K562 (cell line): ENCODE measurements at regions not wholly inside any gene's neighbourhood (a gene's known extent, or its start where the extent isn't known, plus 50 kb on each side); places are given as distances from the start of the nearest gene placed in this dataset.

Experiments used
- ATAC-seq: fragments of 200-7000 bp; cut with Tn5 transposase; 3 replicates; pipeline ENCODE4 v1.9.1; 2020; ENCODE audit warnings: moderate library complexity
- BruUV-seq: library from RNA; stranded (reverse); fragments of 400-500 nt; replicated peaks from 2 replicates; lab custom pipeline; 2021; lab: Mats Ljungman, UMichigan
- CTCF ChIA-PET: fragments of 300-600 bp; formaldehyde crosslinking; extraction: SDS; loops from one replicate; lab custom pipeline; 2021; ENCODE audit warnings: low intra/inter-chr PET ratio; lab: Yijun Ruan, JAX
- POLR2A ChIA-PET: fragments of 300-600, 350-650 bp; sonication (Branson Sonifier 250); formaldehyde crosslinking; extraction: SDS; loops from one replicate; lab custom pipeline; 2021; ENCODE audit warnings: antibody characterized with exemption, inconsistent platforms; lab: Yijun Ruan, JAX
- DNase-seq, 4 experiments: peaks; one replicate each; pipeline versions ENCODE4 v3.0.0 to v3.0.0-alpha.2; 2011 to 2018; ENCODE audit warnings: low spot score in 3 of 4, mixed read lengths in 3 of 4; ENCODE audit errors: extremely low read depth in 1 of 4
- FAIRE-seq: peaks from 2 replicates; lab custom pipeline; 2011; peaks lifted over from hg19 to GRCh38; lab: Jason Lieb, UNC
- H2AFZ ChIP-seq: 2 replicates; pipeline ENCODE4 v1.6.0; 2011; ENCODE audit warnings: low read depth, low read length, control low read depth, inconsistent platforms
- H3K27ac ChIP-seq: fragments of 200-600 bp; 3 replicates; pipeline ENCODE4 v1.8.0; 2011; ENCODE audit warnings: low read depth, mild to moderate bottlenecking, control low read depth, inconsistent platforms, low read length, moderate library complexity, mixed read lengths; ENCODE audit errors: extremely low read depth
- H3K27me3 ChIP-seq, 2 experiments: fragments of 300-600 bp in 1 of 2; 2 replicates in 1 of 2; 3 replicates in 1 of 2; pipeline versions ENCODE4 v1.6.0 to v1.8.0; 2011; ENCODE audit warnings: inconsistent platforms in 2 of 2, low read length in 2 of 2, mild to moderate bottlenecking in 1 of 2, mixed read lengths in 1 of 2, moderate library complexity in 1 of 2; ENCODE audit not compliant: control insufficient read depth in 2 of 2, insufficient read depth in 2 of 2
- H3K36me3 ChIP-seq: fragments of 300-600 bp; 3 replicates; pipeline ENCODE4 v1.8.0; 2011; ENCODE audit warnings: mild to moderate bottlenecking, low read length, inconsistent platforms; ENCODE audit not compliant: control insufficient read depth, insufficient read depth
- H3K4me1 ChIP-seq, 2 experiments: fragments of 200-600 bp in 1 of 2; replicated peaks in 1 of 2; 2 replicates in 1 of 2; 3 replicates in 1 of 2; pipeline versions ENCODE4 v1.5.1 to v1.8.0; 2011; ENCODE audit warnings: inconsistent platforms in 2 of 2, low read length in 2 of 2, mild to moderate bottlenecking in 1 of 2, mixed read lengths in 1 of 2, moderate library complexity in 1 of 2; ENCODE audit not compliant: control insufficient read depth in 2 of 2, insufficient read depth in 2 of 2
- H3K4me2 ChIP-seq: 2 replicates; pipeline ENCODE4 v1.6.1; 2011; ENCODE audit warnings: low read length, control low read depth, inconsistent platforms, mixed read lengths; ENCODE audit not compliant: insufficient read depth
- H3K4me3 ChIP-seq: fragments of 200-600 bp; sonication (generic), shearing (Covaris generic); 2 replicates; pipeline ENCODE4 v1.5.1; 2016; ENCODE audit warnings: control low read depth, inconsistent platforms
- H3K79me2 ChIP-seq: fragments of 200-600 bp; 3 replicates; pipeline ENCODE4 v1.8.0; 2011; ENCODE audit warnings: low read length, inconsistent platforms; ENCODE audit not compliant: control insufficient read depth, insufficient read depth
- H3K9ac ChIP-seq, 2 experiments: 2 replicates each; pipeline versions ENCODE4 v1.6.0 to v1.6.1; 2011; ENCODE audit warnings: low read depth in 2 of 2, low read length in 2 of 2, control low read depth in 1 of 2, inconsistent platforms in 1 of 2, mild to moderate bottlenecking in 1 of 2, mixed read lengths in 1 of 2; ENCODE audit not compliant: insufficient read depth in 1 of 2
- H3K9me1 ChIP-seq: one replicate; pipeline ENCODE4 v1.6.0; 2011; ENCODE audit warnings: inconsistent platforms, mild to moderate bottlenecking, low read length, moderate library complexity; ENCODE audit not compliant: control insufficient read depth, insufficient read depth
- H3K9me3 ChIP-seq: replicated peaks from 2 replicates; pipeline ENCODE4 v1.5.1; 2011; ENCODE audit warnings: low read depth, low read length, inconsistent platforms; ENCODE audit not compliant: control insufficient read depth, insufficient read depth
- H4K20me1 ChIP-seq: replicated peaks from 2 replicates; pipeline ENCODE4 v1.6.1; 2011; ENCODE audit warnings: low read length, inconsistent platforms, mixed read lengths; ENCODE audit not compliant: control insufficient read depth, insufficient read depth
- CBX3 ChIP-seq, 2 experiments: IDR thresholded peaks; 1 replicate in 1 of 2; 2 replicates in 1 of 2; pipeline ENCODE4 v1.6.1; 2012; ENCODE audit warnings: inconsistent platforms in 2 of 2, low read length in 2 of 2, borderline replicate concordance in 1 of 2, control low read depth in 1 of 2
- NR2C2 ChIP-seq, 2 experiments: fragments of 200-800 bp in 1 of 2; sonication (Bioruptor generic) in 1 of 2; sonication (generic) in 1 of 2; formaldehyde crosslinking in 1 of 2; IDR thresholded peaks; 2 replicates each; pipeline versions ENCODE4 v1.6.1 to v1.8.0; 2016 to 2022; ENCODE audit warnings: mild to moderate bottlenecking in 1 of 2, missing compliant biosample characterization in 1 of 2, missing genetic modification characterization in 1 of 2, missing genetic modification reagents in 1 of 2
- TOE1 ChIP-seq, 2 experiments: fragments of 450-650 bp in 1 of 2; sonication (generic) in 1 of 2; formaldehyde crosslinking in 1 of 2; IDR thresholded peaks; 2 replicates each; pipeline versions ENCODE4 v1.7.1 to v1.8.0; 2016 to 2022; ENCODE audit warnings: borderline replicate concordance in 2 of 2, mild to moderate bottlenecking in 2 of 2, antibody characterized with exemption in 1 of 2, inconsistent platforms in 1 of 2, low read depth in 1 of 2, missing genetic modification reagents in 1 of 2, moderate library complexity in 1 of 2
- YBX1 ChIP-seq: fragments of 450-650 bp; IDR thresholded peaks from 2 replicates; pipeline ENCODE4 v1.7.1; 2016; ENCODE audit warnings: mild to moderate bottlenecking
- WGBS: fragments of 100-300 bp; shearing (Covaris generic); methylation state at CpG from one replicate; pipeline ENCODE4 v1.1.6; 2016; ENCODE audit warnings: low coverage, mixed read lengths; ENCODE audit not compliant: insufficient coverage; ENCODE audit errors: missing lambda C conversion rate; 5-methylcytosine and 5-hydroxymethylcytosine counted together
- in situ Hi-C: fragments of 300-500 bp; cut with MboI; formaldehyde crosslinking; loops from 4 replicates; pipeline ENCODE4 v1.15.0; 2018; ENCODE audit warnings: inconsistent platforms, mixed read lengths
- intact Hi-C: fragments of 100-400 bp; cut with micrococcal nuclease; formaldehyde crosslinking; loops from 2 replicates; pipeline ENCODE4 v1.14.2; 2022

DNA sequence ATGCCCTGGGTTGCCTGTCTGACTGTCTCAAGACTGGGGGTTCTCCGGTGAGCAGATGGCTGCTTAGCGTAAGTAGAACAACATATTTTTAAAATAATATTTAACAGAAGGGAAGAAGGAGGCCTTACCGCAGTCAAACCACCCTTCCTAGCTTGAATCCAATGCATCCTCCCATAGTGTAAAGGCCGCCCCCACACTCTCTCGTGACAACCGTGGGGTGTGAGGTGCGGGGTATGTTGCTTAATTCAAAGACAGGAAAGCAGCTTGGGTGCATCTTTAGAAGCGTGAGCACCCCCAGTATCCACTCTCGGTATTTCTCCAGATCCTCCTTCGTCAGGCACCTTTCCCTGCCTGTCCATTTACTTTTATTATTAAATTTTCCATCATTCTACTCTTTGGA lies 501.2 kb upstream of the CDH4 start (continued):
- TF ChIP-seq TOE1 (IDR thresholded peaks at IDR 0.05; ENCODE audit: borderline replicate concordance) (no peak), TOE1 (CRISPR knock-in tag; IDR thresholded peaks at IDR 0.05; ENCODE audit: borderline replicate concordance, low read depth) (no peak)
- TF ChIP-seq, all 486 proteins: peak for 0

DNA sequence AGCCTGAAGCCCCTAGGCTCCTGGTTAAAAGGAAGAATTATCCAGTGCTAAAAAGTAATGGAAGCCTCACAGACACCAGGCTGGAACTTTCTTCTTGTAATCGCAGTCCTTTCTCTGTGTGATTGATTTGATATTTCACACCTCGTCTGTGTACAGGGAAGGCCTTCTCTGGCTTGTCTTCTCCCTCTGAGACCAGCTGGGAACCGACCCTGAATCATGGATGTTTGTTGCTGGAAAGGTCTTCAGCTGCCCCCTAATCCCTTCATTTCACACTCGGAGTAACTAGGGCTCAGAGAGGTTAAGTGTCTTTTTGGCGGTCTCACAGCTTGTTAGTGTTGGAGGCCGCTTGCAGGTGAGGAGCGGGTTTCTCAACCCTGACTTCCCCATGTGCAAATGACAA lies 500.2 kb upstream of the CDH4 start:
- TF ChIP-seq NR2C2 (CRISPR knock-in tag; IDR thresholded peaks at IDR 0.05) = no peak
- no peak for TF ChIP-seq NR2C2 (tag; IDR thresholded peaks at IDR 0.05)
- no peak for TF ChIP-seq CBX3 (IDR thresholded peaks at IDR 0.05; ENCODE audit: borderline replicate concordance in 1 of 2, low read length in 2 of 2)
- TF ChIP-seq YBX1 = no peak
- in situ Hi-C loops = no loop called here
- no peak overlapping the region for H2AFZ ChIP-seq
- H3K4me2 ChIP-seq = no peak overlapping the region
- no peak for DNase-seq
- BruUV-seq = no TSS peak
- H3K36me3 ChIP-seq = no peaks in the 10 kb centered on the region
- peaks cover 0 to 12% of the 10 kb centered on the region in 2 experiments; a peak in 1 of 5 replicates for H3K27me3 ChIP-seq
- no peak overlapping the region for H3K4me3 ChIP-seq
- no peak for FAIRE-seq
- ChIA-PET CTCF (no interaction called here), POLR2A (interaction anchor here (0.7 kb wide), 1 partner anchor 435 kb away, joined by 3 read pairs; no protein-coding TSS in a partner anchor)
- no peaks in the 10 kb centered on the region for H3K9me1 ChIP-seq
- H4K20me1 ChIP-seq = no peaks in the 10 kb centered on the region
- no peaks in the 10 kb centered on the region for H3K4me1 ChIP-seq
- H3K9ac ChIP-seq = no peak overlapping the region
- intact Hi-C loops = no loop called here
- no peak for ATAC-seq
- H3K27ac ChIP-seq = no peak overlapping the region
- 0% methylated on average over 7 of the region's 7 CpGs for WGBS
- H3K9me3 ChIP-seq = no peaks in the 10 kb centered on the region
- no peaks in the 10 kb centered on the region for H3K79me2 ChIP-seq
